ENCODE measurements at regions not wholly inside any gene's neighbourhood (a gene's known extent, or its start where the extent isn't known, plus 50 kb on each side); places are given as distances from the start of the nearest gene placed in this dataset.
"Not testable (repeated sequence)": the region's sequence is repeated elsewhere in the genome, so short reads cannot be mapped to it uniquely, and the experiment has no call there.

DNA sequence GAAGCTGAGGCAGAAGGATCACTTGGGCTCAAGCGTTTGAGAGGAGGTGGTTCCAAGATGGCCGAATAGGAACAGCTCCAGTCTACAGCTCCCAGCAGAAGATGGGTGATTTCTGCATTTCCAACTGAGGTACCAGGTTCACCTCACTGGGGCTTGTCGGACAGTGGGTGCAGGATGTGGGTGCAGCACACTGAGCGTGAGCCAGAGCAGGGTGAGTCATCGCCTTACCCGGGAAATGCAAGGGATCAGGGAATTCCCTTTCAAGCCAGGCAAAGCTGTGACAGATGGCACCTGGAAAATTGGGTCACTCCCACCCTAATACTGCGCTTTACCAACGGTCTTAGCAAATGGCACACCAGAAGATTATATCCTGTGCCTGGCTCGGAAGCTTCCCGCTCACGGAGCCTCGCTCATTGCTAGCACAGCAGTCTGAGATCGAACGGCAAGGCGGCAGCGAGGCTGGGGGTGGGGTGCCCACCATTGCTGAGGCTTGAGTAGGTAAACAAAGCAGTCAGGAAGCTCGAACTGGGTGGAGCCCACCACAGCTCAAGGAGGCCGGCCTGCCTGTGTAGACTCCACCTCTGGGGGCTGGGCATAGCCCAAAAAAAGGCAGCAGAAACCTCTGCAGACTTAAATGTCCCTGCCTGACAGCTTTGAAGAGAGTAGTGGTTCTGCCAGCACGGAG lies 482.6 kb upstream of the DAB2 start:
- DNase-seq (ENCODE audit: low read depth in 2 of 3, low spot score in 1 of 3) = not testable (repeated sequence)

DNA sequence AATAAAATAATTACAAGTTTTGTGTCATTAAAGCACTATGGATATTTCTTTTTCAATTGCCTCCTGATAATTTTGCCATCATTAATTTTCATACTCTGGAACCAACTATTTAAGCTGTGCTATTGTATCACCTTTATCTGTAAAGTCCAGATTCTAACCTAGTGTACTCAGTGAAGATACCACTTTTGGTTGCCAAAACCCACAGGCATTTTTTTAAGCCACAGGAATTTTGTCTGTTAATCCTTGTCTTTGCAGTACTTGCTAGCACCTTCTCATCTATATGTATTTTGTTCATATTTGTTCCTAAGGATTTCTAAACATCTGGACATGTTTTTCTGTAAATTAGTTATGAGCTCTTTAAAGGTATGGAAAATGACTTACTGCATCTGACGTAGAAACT lies 481.4 kb upstream of the DAB2 start:
- DNase-seq (ENCODE audit: low read depth in 2 of 3, low spot score in 1 of 3) = no peak

- no peak for DNase-seq (ENCODE audit: low read depth in 2 of 3, low spot score in 1 of 3)
Measured at GRCh38 chr5:39905356-39905755, 480.6 kb upstream of the DAB2 start.

GRCh38 chr5:39902626-39903025 lies 477.8 kb upstream of the DAB2 start:
- no peak for DNase-seq (ENCODE audit: low read depth in 2 of 3, low spot score in 1 of 3)

DNA sequence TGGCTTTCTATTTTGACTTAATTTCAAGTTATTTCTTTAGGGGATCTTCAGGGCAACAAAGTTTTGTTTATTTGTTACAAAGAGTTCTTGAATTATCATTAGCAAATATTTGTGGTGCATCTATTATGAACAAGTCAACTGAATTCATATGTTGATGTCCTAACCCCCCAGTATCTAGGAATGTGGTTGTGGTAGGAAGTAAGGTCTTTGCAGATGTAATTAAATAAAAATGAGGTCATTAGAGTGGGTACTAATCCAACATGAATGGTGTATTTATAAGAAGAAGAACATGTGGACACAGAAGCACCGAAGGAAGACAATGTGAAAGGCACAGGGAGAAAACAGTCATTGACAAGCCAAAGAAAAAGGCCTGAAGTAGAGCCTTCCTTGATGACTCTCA lies 474.0 kb upstream of the DAB2 start:
- DNase-seq (ENCODE audit: low read depth in 2 of 3, low spot score in 1 of 3) = no peak

DNA sequence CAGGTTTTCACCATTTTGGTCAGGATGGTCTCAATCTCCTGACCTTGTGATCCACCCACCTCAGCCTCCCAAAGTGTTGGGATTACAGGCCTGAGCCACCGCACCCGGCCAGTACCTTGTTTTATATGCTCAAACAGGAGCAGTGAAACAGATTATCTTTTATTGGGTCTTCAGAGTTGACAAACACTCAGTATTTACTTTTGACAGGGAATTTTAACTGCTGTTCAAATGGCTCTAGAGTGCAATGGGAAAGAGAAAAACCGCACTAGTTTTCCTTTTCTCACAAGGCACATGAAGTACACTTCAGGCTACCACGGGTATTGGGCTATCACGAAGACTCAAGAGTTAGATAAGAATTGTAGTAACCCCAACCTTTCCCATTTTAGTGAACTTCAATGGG lies 471.9 kb upstream of the DAB2 start:
- no peak for DNase-seq (ENCODE audit: low read depth in 2 of 3, low spot score in 1 of 3)

DNA sequence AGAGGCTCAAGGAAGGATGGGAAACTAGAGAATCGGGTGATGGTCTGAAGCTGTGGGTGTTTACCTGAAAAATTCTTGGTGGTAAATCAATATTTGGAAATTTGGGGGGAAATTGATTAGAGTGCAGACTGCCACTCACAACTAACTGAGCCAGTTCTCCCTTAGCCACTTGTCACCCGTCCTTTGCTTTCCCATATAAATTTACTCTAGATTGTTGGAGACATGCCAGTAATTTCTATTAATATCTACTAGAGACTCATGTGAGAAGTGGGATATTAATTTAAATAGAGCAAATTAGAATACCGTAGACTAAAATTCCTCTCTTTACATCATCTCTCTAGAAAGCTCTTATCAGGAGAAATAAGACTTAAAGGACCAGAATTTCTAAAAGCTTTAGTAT lies 471.3 kb upstream of the DAB2 start:
- DNase-seq (ENCODE audit: low read depth in 2 of 3, low spot score in 1 of 3) = no peak

- no peak for DNase-seq (ENCODE audit: low read depth in 2 of 3, low spot score in 1 of 3)
Measured at GRCh38 chr5:39892708-39893107, 467.9 kb upstream of the DAB2 start.

- DNase-seq (ENCODE audit: low read depth in 2 of 3, low spot score in 1 of 3) = no peak
Measured at GRCh38 chr5:39891376-39891775, 466.6 kb upstream of the DAB2 start.

GRCh38 chr5:39880985-39881384 lies 456.2 kb upstream of the DAB2 start:
- DNase-seq (ENCODE audit: low read depth in 2 of 3, low spot score in 1 of 3) = no peak

DNA sequence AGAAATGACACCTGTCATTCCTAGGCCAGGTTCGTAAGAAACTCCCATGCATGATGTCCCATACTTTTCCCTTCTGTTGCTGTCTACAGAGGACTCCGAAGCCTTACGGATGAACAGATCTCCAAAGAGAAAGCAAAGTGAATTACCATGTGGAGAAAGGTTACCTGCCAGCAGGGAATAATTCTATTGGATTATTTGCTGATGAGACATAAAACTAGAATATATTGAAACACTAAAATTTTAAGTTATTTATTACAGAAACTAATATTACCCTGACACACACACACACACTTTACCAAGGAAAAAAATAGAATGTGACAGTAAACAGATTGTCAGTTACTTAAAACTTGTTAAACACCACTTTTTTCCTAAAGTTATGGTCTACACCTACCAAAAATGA lies 452.7 kb upstream of the DAB2 start:
- no peak for DNase-seq (ENCODE audit: low read depth in 2 of 3, low spot score in 1 of 3)

DNA sequence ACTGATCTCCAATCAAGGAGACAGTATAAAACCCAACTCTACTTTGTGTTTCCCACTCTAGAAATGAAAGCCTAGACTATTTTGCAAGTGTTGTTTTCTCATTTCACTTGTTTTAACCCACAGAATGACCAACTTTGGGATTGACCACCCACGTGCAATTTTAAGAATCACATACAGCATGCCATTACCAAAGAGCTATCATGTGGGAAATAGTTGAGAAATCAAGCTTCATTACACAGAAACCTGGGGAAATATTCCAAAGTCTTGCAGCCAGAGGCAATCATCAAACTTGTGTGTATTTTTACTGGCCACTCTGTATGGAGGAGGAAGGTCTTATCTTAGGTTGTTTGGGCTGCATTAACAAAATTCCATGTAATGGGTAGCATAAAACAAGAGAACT lies 451.4 kb upstream of the DAB2 start:
- DNase-seq (ENCODE audit: low read depth in 2 of 3, low spot score in 1 of 3) = no peak

GRCh38 chr5:39870137-39870536 lies 445.4 kb upstream of the DAB2 start:
- no peak for DNase-seq (ENCODE audit: low read depth in 2 of 3, low spot score in 1 of 3)

DNA sequence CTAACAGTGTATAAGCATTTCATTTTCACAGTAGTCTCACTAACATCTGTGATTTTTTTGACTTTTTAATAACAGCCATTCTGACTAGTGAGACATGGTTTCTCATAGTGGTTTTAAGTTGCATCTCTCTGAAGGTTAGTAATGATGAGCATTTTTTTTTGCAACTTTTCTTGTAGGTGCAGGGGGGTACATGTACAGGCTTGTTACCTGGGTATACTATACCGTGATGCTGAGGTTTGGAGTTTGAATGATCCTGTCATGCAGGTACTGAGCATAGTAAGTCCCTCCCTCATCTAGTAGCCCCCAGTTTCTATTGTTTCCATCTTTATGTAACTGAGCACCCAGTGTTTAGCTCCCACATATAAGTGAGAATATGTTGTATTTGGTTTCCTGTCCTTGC lies 444.6 kb upstream of the DAB2 start:
- DNase-seq (ENCODE audit: low read depth in 2 of 3, low spot score in 1 of 3) = no peak

DNA sequence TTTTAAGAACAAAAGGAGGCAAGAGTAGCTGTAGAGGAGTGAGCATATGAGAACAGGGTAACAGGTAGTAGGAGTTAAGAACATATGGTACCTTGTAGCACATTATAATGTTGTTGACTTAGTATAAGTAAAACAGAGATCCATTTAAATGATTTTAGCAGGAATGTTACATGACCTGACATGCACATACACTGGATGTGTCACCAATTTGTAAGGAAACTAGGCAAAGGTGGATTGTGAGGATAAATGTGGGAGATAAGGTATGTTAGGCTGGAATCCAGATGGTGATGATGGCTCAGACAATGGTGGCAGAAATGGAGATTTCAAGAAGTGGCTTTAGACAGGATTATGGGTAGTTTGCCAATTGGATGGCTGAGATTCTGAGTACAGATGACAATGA lies 443.1 kb upstream of the DAB2 start:
- no peak for DNase-seq (ENCODE audit: low read depth in 2 of 3, low spot score in 1 of 3)

- DNase-seq (ENCODE audit: low read depth in 2 of 3, low spot score in 1 of 3) = no peak
Measured at GRCh38 chr5:39863926-39864552, 439.3 kb upstream of the DAB2 start.

DNA sequence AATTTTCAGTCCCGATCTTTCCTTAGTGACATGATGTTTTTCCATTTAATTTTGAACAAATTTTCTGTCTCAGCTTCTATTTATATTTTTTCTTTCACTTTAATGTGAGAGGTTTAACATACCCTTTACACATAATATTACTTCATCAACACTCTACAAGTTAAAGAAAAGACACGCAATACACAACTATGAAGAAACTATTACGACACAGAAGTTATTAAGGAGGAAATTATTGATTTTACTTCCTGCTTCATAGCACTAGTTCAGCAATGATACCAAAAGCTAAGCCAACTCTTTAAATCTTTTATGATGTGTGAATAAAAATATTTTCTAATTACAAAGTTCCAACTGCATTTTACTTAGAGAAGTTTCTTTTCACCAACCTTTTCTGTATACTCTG lies 432.3 kb upstream of the DAB2 start:
- DNase-seq (ENCODE audit: low read depth in 2 of 3, low spot score in 1 of 3) = no peak

DNA sequence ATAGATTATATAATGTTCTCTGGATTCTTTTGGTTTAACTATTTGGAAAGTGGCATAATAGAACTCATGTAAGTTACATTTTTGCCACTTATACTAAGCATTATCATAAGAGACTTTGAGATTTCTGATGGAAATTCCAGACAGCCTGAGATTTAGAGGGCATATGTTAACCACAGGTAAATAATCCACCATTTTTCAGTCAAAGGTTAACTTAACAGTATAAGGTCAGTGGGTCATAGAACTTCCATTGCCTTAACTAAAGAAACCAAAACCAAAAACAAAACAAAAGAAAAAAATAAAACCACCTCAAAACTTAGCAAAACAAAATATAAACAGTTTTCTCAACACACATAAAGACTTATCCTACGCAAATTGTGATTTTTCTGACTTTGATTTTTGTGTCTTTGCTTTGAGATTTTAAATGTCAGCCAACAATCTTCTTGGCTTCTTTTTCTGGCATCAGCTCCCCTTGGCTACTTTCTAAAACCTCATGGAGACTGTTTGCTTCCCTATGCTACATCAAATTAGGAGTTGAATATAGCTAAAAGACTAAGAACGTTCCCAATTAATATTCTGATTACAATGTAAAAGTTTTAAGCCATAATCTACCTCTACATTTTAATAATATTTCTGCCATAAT lies 430.1 kb upstream of the DAB2 start:
- no peak for DNase-seq (ENCODE audit: low read depth in 2 of 3, low spot score in 1 of 3)

DNA sequence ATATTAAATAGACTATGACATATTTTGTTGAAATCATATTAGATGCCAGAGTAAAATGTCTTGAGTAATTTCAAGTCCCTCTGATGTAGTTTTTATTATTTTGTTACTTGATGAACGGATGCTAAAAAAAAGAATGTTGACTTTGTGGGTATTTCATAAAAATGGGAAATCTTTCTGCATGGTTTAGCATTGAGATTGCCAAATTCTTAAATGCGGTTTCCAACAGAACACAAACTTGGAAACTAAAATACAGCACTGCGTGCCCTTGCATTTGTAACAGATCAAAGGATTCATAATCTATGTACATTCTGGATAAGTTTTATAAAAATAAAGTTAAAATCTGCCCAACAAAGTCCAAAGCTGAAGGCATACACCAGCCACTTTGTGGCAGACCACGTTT lies 425.5 kb upstream of the DAB2 start:
- no peak for DNase-seq (ENCODE audit: low read depth in 2 of 3, low spot score in 1 of 3)

GRCh38 chr5:39846144-39846543 lies 421.4 kb upstream of the DAB2 start:
- no peak for DNase-seq (ENCODE audit: low read depth in 2 of 3, low spot score in 1 of 3)

DNA sequence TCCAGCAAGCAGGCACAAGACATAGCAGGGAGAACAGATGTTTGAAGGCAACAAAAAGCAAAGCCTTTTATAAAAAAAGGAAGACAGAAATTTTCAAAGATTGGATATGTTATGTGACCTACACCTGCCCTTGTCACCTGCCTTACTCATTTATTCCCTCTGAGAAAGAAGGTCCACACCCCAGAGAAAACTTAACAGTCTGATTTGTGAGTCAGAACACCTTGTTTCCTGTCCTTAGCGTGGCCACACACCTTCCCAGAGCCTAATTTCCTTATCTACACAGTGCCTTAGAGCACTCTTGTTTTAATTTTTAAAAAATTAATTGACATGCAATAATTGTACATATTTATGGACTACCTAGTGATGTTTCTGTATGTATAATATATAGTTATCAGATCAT lies 419.0 kb upstream of the DAB2 start:
- DNase-seq (ENCODE audit: low read depth in 2 of 3, low spot score in 1 of 3) = no peak

- no peak for DNase-seq (ENCODE audit: low read depth in 2 of 3, low spot score in 1 of 3)
Measured at GRCh38 chr5:39835371-39835770, 410.6 kb upstream of the DAB2 start.

- DNase-seq (ENCODE audit: low read depth in 2 of 3, low spot score in 1 of 3) = no peak
Measured at GRCh38 chr5:39829441-39829840, 404.7 kb upstream of the DAB2 start.
